ENCODE measurements at regions not wholly inside any gene's neighbourhood (a gene's known extent, or its start where the extent isn't known, plus 50 kb on each side); places are given as distances from the start of the nearest gene placed in this dataset.

DNA sequence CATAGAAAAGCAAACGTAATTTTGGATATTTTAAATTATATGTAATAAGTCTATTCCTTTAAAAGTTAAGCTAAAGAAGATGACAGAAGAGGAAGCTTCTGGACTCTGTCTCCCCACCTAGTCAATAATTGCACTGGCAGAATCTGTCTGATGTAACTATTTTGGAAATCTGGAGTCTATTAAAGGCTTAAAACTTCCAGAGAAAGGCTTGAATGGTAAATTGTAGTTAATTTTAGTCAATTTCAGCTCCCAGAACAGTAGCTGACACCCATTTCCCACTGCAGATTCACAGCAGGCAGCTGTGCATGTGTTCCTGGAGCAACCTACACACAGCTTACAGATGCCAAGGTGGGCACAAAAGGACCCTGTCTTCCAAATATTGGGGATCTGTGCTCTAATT lies 304.1 kb downstream of the PCDH20 start (continued):
- TF ChIP-seq HDAC6 (IDR thresholded peaks at IDR 0.05; ENCODE audit: low read depth, low read length): no peak

- Histone ChIP-seq H2AK5ac (ENCODE audit: low read depth, low read length) (no peak overlapping the region), H2BK5ac (ENCODE audit: low read depth, low read length) (no peak overlapping the region), H3K27ac (ENCODE audit: low read depth, low read length) (no peak overlapping the region), H3K27me3 (replicated peaks in 1 of 4; ENCODE audit: control insufficient read depth in 3 of 4, extremely low read depth in 1 of 4, insufficient read depth in 3 of 4, low read length in 3 of 4) (no peaks in the 10 kb centered on the region), H2BK20ac (ENCODE audit: low read length) (no peak overlapping the region), H3K4me1 (replicated peaks in 1 of 4; ENCODE audit: control insufficient read depth in 3 of 4, insufficient read depth in 4 of 4, low read length in 3 of 4) (no peaks in the 10 kb centered on the region), H4K91ac (replicated peaks; ENCODE audit: insufficient read length, low read length) (no peak overlapping the region), H3K4me3 (ENCODE audit: extremely low read depth in 1 of 4, insufficient read depth in 2 of 4, low read depth in 3 of 4, low read length in 4 of 4) (no peak overlapping the region), H3K23ac (ENCODE audit: insufficient read length) (no peak overlapping the region), H2AFZ (ENCODE audit: low read length) (no peak overlapping the region), H3K9me3 (ENCODE audit: insufficient read depth in 2 of 2, low read depth in 1 of 2, low read length in 1 of 2) (peaks cover 2 to 5% of the 10 kb centered on the region in 2 experiments; a peak in 2 of 4 replicates), H3K4ac (replicated peaks; ENCODE audit: insufficient read length, low read depth, low read length) (no peak overlapping the region), H3K36me3 (ENCODE audit: control insufficient read depth in 2 of 4, insufficient read depth in 4 of 4, low read length in 3 of 4) (no peaks in the 10 kb centered on the region), H2BK15ac (ENCODE audit: low read length) (no peak overlapping the region), H3K23me2 (ENCODE audit: low read depth, low read length) (no peaks in the 10 kb centered on the region), H4K5ac (ENCODE audit: insufficient read length, low read depth, low read length) (no peak overlapping the region), H3K79me1 (ENCODE audit: low read depth, low read length) (no peaks in the 10 kb centered on the region), H2BK120ac (replicated peaks; ENCODE audit: low read depth, low read length) (no peak overlapping the region), H3K79me2 (ENCODE audit: control insufficient read depth in 1 of 2, insufficient read depth in 2 of 2, low read length in 2 of 2) (no peaks in the 10 kb centered on the region), H3K9ac (replicated peaks in 1 of 4; ENCODE audit: extremely low read depth in 1 of 4, low read depth in 3 of 4, low read length in 3 of 4) (no peak overlapping the region), H4K8ac (ENCODE audit: extremely low read depth, insufficient read depth, low read length) (no peak overlapping the region), H3K14ac (ENCODE audit: insufficient read length) (no peak overlapping the region), H3K4me2 (ENCODE audit: insufficient read depth in 1 of 2, low read depth in 2 of 2, low read length in 2 of 2) (no peak overlapping the region), H3K18ac (ENCODE audit: extremely low read depth, low read length) (no peak overlapping the region), H4K20me1 (replicated peaks in 1 of 2; ENCODE audit: control insufficient read depth in 1 of 2, insufficient read depth in 2 of 2, low read length in 2 of 2) (no peaks in the 10 kb centered on the region), H3K56ac (replicated peaks; ENCODE audit: insufficient read length, low read depth, low read length) (no peak overlapping the region), H2BK12ac (ENCODE audit: low read depth, low read length) (no peak overlapping the region)
- WGBS, 2 experiments (ENCODE audit: extremely low coverage in 1 of 2, insufficient coverage in 1 of 2, insufficient read length in 1 of 2, insufficient replicate concordance in 2 of 2, low coverage in 1 of 2, low lambda C conversion rate in 2 of 2, missing lambda C conversion rate in 1 of 2): 87% methylated on average over 1 of the region's 1 CpG; no CpG with 5 or more reads in 1 of the 2 experiments
- ChIA-PET CTCF (ENCODE audit: partially characterized antibody) (interaction anchor here (0.9 kb wide), 1 partner anchor 150 kb away, joined by 3 read pairs; no protein-coding TSS in a partner anchor), POLR2A (ENCODE audit: partially characterized antibody) (no interaction called here)
- DNase-seq (ENCODE audit: low read depth in 1 of 2, low spot score in 2 of 2) (no peak), FAIRE-seq (no peak)
- no peak for TF ChIP-seq NRF1 (IDR thresholded peaks at IDR 0.05; ENCODE audit: low read depth, low read length)
- no peak for TF ChIP-seq SUZ12 (IDR thresholded peaks at IDR 0.05; ENCODE audit: low read length)
- TF ChIP-seq SP2 (IDR thresholded peaks at IDR 0.05; ENCODE audit: low read length): no peak
- no peak for TF ChIP-seq YY1 (IDR thresholded peaks at IDR 0.05; ENCODE audit: low read depth, low read length)
- no peak for TF ChIP-seq SP1 (IDR thresholded peaks at IDR 0.05; ENCODE audit: low read depth, low read length)
- no peak for TF ChIP-seq EZH2 (IDR thresholded peaks at IDR 0.05; ENCODE audit: low read depth, low read length, severe bottlenecking)
- TF ChIP-seq RFX5 (IDR thresholded peaks at IDR 0.05; ENCODE audit: borderline replicate concordance, low read depth, low read length): no peak
- TF ChIP-seq EP300 (IDR thresholded peaks at IDR 0.05; ENCODE audit: borderline replicate concordance in 1 of 2, low read depth in 2 of 2, low read length in 2 of 2): no peak
- no peak for TF ChIP-seq TAF1 (IDR thresholded peaks at IDR 0.05; ENCODE audit: low read depth, low read length)
- TF ChIP-seq CHD1 (IDR thresholded peaks at IDR 0.05; ENCODE audit: low read depth, low read length): no peak
- TF ChIP-seq GABPA (IDR thresholded peaks at IDR 0.05; ENCODE audit: borderline replicate concordance, insufficient read depth, low read length): no peak
- no peak for TF ChIP-seq BCL11A (IDR thresholded peaks at IDR 0.05; ENCODE audit: low read depth in 2 of 2, low read length in 2 of 2)
- TF ChIP-seq SRF (IDR thresholded peaks at IDR 0.05; ENCODE audit: low read depth, low read length): no peak
Observed at GRCh38 chr13:61110732-61111131, 304.9 kb downstream of the PCDH20 start.
